ENCODE measurements at regions not wholly inside any gene's neighbourhood (a gene's known extent, or its start where the extent isn't known, plus 50 kb on each side); places are given as distances from the start of the nearest gene placed in this dataset.

DNA sequence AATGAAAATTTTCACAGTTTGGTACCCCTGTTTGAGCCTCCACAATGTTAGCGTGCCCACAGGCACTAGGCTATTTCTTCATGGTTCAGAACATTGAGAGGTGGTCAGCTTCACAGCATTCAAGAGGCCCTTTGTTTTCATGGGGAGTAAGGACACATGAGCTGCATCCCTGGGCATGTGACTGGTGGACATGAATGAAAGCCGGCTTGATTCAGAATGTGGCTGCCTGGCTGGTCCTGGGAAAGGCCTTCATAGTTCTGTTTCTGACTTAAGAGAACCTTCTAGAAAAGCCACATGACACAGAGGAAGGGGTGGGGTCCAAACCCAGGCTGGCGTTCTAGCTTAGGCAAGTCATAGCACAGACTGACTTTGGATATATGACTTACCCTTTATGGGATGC lies 420.6 kb downstream of the CMPK2 start:
- peaks cover 4% of the 10 kb centered on the region for H3K27me3 Mint-ChIP-seq (ENCODE audit: low read depth)
- peaks cover 78% of the 10 kb centered on the region for H3K36me3 Mint-ChIP-seq
- no peak for TF ChIP-seq NFE2L1 (CRISPR knock-in tag; IDR thresholded peaks at IDR 0.05)
- H3K27ac Mint-ChIP-seq: no peak overlapping the region
- POLR2A ChIA-PET: no interaction called here
- H3K4me3 Mint-ChIP-seq: no peak overlapping the region
- no peaks in the 10 kb centered on the region for H3K4me1 Mint-ChIP-seq
- H3K9me3 Mint-ChIP-seq: peaks cover 91% of the 10 kb centered on the region
- CTCF ChIA-PET: no interaction called here
- DNase-seq (ENCODE audit: low spot score) (no peak), ATAC-seq (no peak)

DNA sequence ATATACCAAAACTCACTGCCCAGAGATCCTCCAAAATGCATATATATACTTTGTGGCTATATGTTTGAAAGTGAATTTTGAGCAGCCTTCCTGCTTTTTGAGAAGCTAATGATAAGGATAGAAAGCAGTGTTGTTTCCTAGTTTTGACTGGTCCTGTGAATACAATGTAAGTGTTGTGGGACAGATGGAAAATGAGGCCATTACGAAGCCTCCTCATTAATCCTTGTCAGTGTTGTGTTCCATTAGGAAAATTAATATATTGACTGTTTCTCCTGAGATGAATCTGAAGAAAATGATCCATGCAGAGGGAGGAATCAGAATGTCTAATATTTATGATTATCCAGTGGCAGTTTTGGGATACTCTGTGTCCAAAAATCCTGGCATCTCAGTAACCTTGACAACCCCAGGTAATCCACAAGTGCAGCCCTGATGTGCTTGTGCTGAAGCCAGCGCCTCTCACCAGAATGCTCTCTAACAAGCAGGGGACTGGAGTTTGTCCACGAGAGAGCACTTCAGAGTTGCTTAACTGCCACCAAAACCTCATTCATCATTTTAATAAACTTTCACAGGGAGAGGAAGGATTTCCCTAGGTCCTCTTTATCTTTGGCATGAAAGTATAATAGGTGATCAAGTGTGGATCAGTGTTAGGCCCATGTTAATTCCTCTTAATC lies 418.6 kb downstream of the CMPK2 start:
- ChIA-PET POLR2A (no interaction called here), CTCF (no interaction called here)
- Mint-ChIP-seq H3K4me1 (no peaks in the 10 kb centered on the region), H3K4me3 (no peak overlapping the region), H3K27ac (no peak overlapping the region), H3K27me3 (ENCODE audit: low read depth) (peaks cover 4% of the 10 kb centered on the region), H3K9me3 (peaks cover 92% of the 10 kb centered on the region), H3K36me3 (peaks cover 70% of the 10 kb centered on the region)
- ATAC-seq: no peak
- no peak for DNase-seq (ENCODE audit: low spot score)
- TF ChIP-seq, protein P1, sequence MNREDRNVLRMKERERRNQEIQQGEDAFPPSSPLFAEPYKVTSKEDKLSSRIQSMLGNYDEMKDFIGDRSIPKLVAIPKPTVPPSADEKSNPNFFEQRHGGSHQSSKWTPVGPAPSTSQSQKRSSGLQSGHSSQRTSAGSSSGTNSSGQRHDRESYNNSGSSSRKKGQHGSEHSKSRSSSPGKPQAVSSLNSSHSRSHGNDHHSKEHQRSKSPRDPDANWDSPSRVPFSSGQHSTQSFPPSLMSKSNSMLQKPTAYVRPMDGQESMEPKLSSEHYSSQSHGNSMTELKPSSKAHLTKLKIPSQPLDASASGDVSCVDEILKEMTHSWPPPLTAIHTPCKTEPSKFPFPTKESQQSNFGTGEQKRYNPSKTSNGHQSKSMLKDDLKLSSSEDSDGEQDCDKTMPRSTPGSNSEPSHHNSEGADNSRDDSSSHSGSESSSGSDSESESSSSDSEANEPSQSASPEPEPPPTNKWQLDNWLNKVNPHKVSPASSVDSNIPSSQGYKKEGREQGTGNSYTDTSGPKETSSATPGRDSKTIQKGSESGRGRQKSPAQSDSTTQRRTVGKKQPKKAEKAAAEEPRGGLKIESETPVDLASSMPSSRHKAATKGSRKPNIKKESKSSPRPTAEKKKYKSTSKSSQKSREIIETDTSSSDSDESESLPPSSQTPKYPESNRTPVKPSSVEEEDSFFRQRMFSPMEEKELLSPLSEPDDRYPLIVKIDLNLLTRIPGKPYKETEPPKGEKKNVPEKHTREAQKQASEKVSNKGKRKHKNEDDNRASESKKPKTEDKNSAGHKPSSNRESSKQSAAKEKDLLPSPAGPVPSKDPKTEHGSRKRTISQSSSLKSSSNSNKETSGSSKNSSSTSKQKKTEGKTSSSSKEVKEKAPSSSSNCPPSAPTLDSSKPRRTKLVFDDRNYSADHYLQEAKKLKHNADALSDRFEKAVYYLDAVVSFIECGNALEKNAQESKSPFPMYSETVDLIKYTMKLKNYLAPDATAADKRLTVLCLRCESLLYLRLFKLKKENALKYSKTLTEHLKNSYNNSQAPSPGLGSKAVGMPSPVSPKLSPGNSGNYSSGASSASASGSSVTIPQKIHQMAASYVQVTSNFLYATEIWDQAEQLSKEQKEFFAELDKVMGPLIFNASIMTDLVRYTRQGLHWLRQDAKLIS (CRISPR knock-in tag; IDR thresholded peaks at IDR 0.05; ENCODE audit: borderline replicate concordance): no peak
- TF ChIP-seq, protein P2, sequence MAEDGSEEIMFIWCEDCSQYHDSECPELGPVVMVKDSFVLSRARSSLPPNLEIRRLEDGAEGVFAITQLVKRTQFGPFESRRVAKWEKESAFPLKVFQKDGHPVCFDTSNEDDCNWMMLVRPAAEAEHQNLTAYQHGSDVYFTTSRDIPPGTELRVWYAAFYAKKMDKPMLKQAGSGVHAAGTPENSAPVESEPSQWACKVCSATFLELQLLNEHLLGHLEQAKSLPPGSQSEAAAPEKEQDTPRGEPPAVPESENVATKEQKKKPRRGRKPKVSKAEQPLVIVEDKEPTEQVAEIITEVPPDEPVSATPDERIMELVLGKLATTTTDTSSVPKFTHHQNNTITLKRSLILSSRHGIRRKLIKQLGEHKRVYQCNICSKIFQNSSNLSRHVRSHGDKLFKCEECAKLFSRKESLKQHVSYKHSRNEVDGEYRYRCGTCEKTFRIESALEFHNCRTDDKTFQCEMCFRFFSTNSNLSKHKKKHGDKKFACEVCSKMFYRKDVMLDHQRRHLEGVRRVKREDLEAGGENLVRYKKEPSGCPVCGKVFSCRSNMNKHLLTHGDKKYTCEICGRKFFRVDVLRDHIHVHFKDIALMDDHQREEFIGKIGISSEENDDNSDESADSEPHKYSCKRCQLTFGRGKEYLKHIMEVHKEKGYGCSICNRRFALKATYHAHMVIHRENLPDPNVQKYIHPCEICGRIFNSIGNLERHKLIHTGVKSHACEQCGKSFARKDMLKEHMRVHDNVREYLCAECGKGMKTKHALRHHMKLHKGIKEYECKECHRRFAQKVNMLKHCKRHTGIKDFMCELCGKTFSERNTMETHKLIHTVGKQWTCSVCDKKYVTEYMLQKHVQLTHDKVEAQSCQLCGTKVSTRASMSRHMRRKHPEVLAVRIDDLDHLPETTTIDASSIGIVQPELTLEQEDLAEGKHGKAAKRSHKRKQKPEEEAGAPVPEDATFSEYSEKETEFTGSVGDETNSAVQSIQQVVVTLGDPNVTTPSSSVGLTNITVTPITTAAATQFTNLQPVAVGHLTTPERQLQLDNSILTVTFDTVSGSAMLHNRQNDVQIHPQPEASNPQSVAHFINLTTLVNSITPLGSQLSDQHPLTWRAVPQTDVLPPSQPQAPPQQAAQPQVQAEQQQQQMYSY (CRISPR knock-in tag; IDR thresholded peaks at IDR 0.05): no peak
- TF ChIP-seq, protein P3, sequence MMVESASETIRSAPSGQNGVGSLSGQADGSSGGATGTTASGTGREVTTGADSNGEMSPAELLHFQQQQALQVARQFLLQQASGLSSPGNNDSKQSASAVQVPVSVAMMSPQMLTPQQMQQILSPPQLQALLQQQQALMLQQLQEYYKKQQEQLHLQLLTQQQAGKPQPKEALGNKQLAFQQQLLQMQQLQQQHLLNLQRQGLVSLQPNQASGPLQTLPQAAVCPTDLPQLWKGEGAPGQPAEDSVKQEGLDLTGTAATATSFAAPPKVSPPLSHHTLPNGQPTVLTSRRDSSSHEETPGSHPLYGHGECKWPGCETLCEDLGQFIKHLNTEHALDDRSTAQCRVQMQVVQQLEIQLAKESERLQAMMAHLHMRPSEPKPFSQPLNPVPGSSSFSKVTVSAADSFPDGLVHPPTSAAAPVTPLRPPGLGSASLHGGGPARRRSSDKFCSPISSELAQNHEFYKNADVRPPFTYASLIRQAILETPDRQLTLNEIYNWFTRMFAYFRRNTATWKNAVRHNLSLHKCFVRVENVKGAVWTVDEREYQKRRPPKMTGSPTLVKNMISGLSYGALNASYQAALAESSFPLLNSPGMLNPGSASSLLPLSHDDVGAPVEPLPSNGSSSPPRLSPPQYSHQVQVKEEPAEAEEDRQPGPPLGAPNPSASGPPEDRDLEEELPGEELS (CRISPR knock-in tag; IDR thresholded peaks at IDR 0.05): no peak
- TF ChIP-seq ZNF263 (CRISPR knock-in tag; IDR thresholded peaks at IDR 0.05; ENCODE audit: low read depth) (no peak), CREM (CRISPR knock-in tag; IDR thresholded peaks at IDR 0.05) (no peak), KAT7 (CRISPR knock-in tag; IDR thresholded peaks at IDR 0.05; ENCODE audit: borderline replicate concordance) (no peak), ESRRA (CRISPR knock-in tag; IDR thresholded peaks at IDR 0.05; ENCODE audit: borderline replicate concordance) (no peak), GTF2I (CRISPR knock-in tag; conservative IDR thresholded peaks at IDR 0.05) (no peak), SOX15 (CRISPR knock-in tag; IDR thresholded peaks at IDR 0.05) (no peak), CREB1 (CRISPR knock-in tag; IDR thresholded peaks at IDR 0.05) (no peak), TP53 (CRISPR knock-in tag; IDR thresholded peaks at IDR 0.05) (no peak), FOXK1 (CRISPR knock-in tag; IDR thresholded peaks at IDR 0.05) (no peak), ZBTB21 (CRISPR knock-in tag; IDR thresholded peaks at IDR 0.05; ENCODE audit: borderline replicate concordance) (no peak)
- TF ChIP-seq, protein P4, sequence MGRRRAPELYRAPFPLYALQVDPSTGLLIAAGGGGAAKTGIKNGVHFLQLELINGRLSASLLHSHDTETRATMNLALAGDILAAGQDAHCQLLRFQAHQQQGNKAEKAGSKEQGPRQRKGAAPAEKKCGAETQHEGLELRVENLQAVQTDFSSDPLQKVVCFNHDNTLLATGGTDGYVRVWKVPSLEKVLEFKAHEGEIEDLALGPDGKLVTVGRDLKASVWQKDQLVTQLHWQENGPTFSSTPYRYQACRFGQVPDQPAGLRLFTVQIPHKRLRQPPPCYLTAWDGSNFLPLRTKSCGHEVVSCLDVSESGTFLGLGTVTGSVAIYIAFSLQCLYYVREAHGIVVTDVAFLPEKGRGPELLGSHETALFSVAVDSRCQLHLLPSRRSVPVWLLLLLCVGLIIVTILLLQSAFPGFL (CRISPR knock-in tag; IDR thresholded peaks at IDR 0.05; ENCODE audit: borderline replicate concordance): no peak
- TF ChIP-seq, protein P5, sequence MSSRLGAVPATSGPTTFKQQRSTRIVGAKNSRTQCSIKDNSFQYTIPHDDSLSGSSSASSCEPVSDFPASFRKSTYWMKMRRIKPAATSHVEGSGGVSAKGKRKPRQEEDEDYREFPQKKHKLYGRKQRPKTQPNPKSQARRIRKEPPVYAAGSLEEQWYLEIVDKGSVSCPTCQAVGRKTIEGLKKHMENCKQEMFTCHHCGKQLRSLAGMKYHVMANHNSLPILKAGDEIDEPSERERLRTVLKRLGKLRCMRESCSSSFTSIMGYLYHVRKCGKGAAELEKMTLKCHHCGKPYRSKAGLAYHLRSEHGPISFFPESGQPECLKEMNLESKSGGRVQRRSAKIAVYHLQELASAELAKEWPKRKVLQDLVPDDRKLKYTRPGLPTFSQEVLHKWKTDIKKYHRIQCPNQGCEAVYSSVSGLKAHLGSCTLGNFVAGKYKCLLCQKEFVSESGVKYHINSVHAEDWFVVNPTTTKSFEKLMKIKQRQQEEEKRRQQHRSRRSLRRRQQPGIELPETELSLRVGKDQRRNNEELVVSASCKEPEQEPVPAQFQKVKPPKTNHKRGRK (CRISPR knock-in tag; IDR thresholded peaks at IDR 0.05; ENCODE audit: borderline replicate concordance): no peak
- TF ChIP-seq, protein P6, sequence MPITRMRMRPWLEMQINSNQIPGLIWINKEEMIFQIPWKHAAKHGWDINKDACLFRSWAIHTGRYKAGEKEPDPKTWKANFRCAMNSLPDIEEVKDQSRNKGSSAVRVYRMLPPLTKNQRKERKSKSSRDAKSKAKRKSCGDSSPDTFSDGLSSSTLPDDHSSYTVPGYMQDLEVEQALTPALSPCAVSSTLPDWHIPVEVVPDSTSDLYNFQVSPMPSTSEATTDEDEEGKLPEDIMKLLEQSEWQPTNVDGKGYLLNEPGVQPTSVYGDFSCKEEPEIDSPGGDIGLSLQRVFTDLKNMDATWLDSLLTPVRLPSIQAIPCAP (CRISPR knock-in tag; IDR thresholded peaks at IDR 0.05): no peak
- TF ChIP-seq, protein P7, sequence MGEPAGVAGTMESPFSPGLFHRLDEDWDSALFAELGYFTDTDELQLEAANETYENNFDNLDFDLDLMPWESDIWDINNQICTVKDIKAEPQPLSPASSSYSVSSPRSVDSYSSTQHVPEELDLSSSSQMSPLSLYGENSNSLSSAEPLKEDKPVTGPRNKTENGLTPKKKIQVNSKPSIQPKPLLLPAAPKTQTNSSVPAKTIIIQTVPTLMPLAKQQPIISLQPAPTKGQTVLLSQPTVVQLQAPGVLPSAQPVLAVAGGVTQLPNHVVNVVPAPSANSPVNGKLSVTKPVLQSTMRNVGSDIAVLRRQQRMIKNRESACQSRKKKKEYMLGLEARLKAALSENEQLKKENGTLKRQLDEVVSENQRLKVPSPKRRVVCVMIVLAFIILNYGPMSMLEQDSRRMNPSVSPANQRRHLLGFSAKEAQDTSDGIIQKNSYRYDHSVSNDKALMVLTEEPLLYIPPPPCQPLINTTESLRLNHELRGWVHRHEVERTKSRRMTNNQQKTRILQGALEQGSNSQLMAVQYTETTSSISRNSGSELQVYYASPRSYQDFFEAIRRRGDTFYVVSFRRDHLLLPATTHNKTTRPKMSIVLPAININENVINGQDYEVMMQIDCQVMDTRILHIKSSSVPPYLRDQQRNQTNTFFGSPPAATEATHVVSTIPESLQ (CRISPR knock-in tag; IDR thresholded peaks at IDR 0.05): no peak

Measured in WTC11 (cell line).